HG03064 (cell line): ENCODE measurements at regions not wholly inside any gene's neighbourhood (a gene's known extent, or its start where the extent isn't known, plus 50 kb on each side); places are given as distances from the start of the nearest gene placed in this dataset.

Source experiments
- ATAC-seq: cut with Tn5 transposase; IDR thresholded peaks from one replicate; pipeline ENCODE4 v1.9.1; 2021; ENCODE audit warnings: low read depth; ENCODE audit not compliant: unreplicated experiment

DNA sequence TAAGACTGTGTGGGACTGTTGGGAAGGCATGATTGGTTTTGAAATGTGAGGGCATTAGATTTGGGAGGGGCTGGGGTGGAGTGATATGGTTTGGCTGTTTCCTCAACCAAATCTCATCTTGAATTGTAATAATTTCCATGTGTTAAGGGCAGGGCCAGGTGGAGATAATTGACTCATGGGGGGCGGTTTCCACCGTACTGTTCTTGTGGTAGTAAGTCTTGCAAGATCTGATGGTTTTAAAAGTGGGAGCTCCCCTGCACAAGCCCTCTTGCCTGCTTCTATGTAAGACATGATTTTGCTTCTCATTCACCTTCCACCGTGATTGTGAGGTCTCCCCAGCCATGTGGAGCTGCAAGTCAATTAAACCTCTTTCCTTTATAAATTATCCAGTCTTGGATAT, 76.6 kb upstream of the PPFIA2 start:
- ATAC-seq: no peak

GRCh38 chr12:81819991-81820633, 61.0 kb upstream of the PPFIA2 start:
- ATAC-seq: no peak

GRCh38 chr12:81815611-81816010, 56.5 kb upstream of the PPFIA2 start:
- no peak for ATAC-seq

DNA sequence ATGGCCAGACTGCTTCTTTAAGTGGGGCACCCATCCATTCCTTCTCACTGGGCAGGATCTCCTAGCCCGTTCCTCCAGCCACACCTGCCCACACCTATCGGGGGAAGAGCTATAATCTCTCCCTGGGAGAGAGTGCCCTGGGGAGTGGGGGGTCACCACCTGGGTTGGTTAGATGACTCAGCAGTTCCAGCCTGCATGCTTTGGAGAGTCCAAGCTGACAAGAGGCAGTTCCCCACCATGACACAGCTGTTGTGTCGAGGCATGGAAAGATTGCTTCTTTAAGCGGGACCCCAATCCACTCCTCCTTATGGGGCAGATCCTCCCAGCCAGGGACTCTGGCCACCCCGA, 52.6 kb upstream of the PPFIA2 start:
- ATAC-seq: no peak

DNA sequence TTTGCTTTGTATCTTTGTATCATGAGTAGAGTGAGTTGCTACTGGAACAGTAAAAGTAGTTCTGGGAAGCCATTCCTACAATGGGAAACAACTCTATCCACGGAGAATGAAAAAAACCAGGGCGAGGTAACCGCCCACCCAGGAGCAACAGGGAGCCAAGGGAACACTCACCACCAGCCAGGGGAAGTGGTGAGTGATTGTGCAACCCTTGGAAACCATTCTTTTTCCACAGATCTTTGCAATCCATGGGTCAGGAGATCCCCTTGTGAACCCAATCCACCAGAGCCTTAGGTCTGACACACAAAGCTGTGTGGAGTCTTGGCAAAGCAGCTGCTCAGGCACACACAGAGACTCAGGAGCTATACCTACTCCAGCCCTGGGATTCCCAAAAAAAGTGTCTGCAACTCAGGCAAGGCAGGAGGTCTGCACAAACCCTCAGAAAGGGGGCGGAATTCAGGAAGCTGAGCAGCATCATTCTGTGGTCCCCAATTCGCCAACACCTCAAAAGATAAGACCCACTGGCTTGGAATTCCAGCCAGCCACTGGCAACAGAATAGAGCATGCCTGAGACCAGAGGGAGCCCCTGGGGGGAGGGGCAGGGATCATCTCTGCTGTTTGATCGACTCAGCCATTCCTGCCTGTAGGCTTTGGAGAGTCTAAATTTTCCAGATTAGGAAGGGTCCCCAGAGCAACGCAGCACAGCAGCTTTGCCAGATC, 52.1 kb upstream of the PPFIA2 start:
- ATAC-seq: no peak

- peak; percentile 74 for ATAC-seq
Observed at GRCh38 chr12:81809829-81810595, 50.9 kb upstream of the PPFIA2 start.

DNA sequence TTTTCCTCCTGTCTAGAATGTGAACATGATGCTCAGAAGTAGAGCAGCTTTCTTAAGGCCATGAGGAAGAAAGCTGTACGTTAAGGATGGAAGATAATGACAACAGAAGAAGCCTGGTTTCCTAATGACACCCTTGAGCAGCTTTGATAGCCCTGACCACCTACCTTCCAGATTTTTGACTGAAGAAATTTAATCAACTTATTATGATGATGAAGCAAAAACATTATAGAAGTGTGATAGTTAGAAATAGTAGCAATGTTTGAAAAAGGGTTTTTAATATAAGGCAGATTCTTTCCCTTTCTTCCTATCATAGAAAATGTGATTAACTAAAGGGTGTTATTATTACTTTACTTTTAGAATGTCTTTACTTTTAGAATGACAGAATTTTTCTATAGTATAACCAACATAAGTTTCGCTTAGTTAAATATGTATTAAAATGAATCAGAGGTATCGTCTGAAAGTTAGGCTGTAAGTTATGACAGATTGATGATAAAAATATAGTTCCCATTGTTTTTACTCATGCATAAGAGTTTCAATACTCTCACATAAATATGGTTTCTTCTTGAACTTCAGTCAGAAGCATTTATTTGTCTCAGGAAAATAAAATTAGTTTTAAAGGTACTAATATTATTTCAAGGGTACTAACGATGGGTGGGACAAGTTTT, 50.1 kb upstream of the PPFIA2 start:
- no peak for ATAC-seq
